Left cardiac atrium (tissue), 4 donors: ENCODE measurements at regions not wholly inside any gene's neighbourhood (a gene's known extent, or its start where the extent isn't known, plus 50 kb on each side); places are given as distances from the start of the nearest gene placed in this dataset.

ENCODE experiments used
- ATAC-seq, 2 donors: fragments of 200-7000 bp; cut with Tn5 transposase; one replicate each; pipeline ENCODE4 v1.9.1; 2020; ENCODE audit warnings: mild to moderate bottlenecking in 2 of 2, moderate library complexity in 2 of 2
- DNase-seq: peaks from one replicate; pipeline ENCODE4 v3.0.0-alpha.2; 2020
- intact Hi-C, 2 donors: fragments of 100-400 bp; cut with DNase I; formaldehyde crosslinking; loops; one replicate each; pipeline versions ENCODE4 v1.14.1 to v1.15.1; 2022 to 2023
- donor health status: DM: no; HTN: yes; CAD: no.
- donor health status: DM: no; HTN: yes; CAD: no; lungs with severe emphysema.
- donor health status: DM: yes; HTN: yes; CAD: no.
- donor health status: Dilated cardiomyopathy.

DNA sequence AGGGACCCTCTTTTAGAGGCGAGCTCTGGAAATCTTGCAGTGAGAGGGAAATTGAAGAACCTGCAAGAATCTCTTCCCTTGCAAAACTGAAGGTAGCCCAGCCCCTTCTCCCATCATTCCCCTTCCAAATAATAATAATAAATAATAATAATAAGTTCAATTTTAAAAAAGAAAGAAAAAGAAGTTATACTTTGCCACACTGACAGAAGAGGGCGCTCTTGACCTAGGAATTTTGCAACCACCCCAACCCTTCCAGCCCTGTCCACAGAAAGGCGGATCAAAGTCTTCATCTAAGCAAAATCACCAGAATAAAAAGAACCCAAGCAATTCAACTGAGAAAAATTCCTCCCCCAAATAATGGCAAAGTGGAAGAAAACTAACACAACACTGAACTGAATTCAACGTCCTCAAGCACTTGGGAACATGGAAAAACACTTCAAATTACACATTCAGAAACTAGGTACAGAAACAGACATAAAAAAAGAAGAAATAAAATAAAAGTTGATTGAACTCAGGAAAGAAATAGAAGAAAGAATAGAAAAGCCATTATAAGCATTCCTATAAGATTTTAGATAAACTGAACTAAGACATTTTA lies 98.9 kb upstream of the GLS start:
- DNase-seq (peak; percentile 34), ATAC-seq (peak; percentile 59 to 70)

DNA sequence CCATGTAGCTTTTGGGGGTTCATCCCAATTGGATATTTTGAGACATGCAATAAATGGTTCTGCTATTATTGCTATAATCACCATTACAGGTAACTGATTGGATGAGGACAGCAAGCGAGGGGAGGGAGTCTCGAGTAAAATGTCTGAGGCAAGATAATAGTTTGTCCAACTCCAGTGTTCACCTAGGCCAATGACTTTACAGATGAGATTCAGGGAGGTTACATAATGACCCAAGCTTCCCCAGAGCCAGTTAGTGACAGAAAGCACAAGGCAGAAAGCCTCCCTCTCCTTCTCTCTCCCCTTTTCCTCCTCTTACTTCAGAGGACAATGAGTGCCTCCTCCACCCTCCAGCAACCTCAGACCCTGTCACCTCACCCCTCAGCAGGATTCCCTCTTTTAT lies 98.4 kb upstream of the GLS start:
- ATAC-seq (no peak), DNase-seq (no peak)
- intact Hi-C loops, result no loop called here

More for the DNA sequence above, 98.9 kb upstream of the GLS start:
- intact Hi-C loops, result loop anchor here in 1 of 2 donors (2.0 kb wide), 1 partner anchor 249 kb away; no protein-coding TSS in a partner anchor

DNA sequence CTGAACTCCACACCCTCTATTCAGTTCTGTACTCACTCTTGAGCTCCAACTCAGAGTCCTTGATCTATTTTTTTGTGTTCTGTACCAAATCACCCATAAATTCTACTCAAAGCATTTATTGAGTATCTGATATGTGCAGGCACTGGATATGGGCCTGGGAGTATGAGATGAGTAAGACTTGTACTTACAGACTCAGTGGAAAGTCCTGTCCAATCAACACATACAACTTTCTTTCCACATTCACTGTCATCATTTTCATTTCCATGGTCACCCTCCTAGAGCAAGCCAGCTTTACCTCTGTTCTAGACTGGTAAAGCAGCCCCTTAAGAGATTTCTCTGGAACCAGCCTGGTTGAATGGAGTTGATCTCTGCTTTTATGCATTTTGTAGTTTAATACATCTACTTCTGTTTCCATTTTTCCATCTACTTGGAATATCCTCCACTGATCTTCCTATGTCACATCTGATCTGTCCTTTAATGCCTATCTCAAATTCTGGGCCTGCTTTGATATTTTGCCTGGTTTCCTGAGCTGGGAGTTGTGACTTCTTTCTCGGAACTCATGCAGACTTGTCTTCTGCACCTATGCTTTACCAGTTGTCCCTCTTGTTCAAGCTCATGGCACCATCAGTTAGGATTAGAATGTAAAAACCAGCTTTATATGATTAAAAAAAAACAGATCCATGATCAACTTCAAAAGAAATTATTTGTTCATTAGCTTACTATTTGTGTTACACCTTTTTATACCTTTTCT lies 96.9 kb upstream of the GLS start:
- ATAC-seq (no peak), DNase-seq (no peak)
- intact Hi-C loops, result no loop called here

DNA sequence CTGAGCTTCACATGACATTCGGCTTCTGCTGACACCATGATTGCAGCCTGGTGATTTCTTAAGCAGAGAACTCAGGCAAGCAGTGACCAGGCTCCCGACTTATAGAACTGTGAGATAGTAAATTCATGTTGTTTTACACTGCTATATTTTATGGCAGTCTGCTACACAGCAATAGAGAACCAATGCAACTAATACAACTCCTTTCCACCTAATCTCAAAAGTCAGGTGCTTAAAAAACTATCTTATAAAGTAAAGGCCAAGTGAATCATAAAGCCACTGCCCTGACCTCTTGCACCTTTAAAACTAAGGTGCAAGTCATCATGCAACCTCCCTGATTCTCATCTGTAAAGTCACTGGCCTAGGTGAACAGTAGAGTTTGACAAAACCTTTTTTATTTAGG lies 95.3 kb upstream of the GLS start:
- DNase-seq (no peak), ATAC-seq (no peak)
- intact Hi-C loops, result no loop called here

DNA sequence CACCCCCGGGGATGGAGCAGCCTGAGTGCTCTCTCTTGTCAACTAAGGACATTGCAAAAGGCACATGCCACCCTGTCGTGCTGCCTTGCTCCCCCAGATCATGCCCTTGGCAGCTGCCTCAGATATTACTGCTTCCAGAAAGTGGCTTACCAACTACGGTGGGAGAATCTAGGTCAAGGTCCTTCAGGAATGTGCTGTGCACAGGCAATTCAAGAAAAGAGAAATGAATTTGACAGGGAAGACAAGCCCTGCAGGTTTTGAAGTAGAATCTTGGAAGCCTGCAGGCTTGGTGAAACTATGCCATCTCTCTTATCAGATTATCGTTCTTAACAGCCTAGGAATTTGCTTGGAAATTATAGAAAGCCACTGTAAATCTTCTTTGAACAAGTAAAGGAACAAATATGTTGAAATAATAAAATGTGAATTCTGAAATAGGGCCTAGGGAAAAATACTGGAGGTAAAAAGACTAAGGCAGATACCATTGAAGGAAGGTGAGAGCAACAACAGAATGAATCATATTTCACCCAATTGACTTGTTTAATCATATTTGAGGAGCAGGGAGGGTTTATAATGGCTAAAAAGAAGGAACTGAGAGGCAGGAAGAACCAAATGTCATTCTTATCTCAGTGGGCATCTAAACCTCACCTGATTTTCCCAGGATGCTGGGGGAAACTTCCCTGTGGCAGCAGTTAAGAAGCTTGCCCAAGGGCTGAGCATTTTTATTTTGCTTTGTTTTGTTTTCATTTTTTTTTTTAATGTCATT lies 94.0 kb upstream of the GLS start:
- DNase-seq (no peak), ATAC-seq (peak; percentile 27 to 69)
- intact Hi-C loops, result no loop called here

DNA sequence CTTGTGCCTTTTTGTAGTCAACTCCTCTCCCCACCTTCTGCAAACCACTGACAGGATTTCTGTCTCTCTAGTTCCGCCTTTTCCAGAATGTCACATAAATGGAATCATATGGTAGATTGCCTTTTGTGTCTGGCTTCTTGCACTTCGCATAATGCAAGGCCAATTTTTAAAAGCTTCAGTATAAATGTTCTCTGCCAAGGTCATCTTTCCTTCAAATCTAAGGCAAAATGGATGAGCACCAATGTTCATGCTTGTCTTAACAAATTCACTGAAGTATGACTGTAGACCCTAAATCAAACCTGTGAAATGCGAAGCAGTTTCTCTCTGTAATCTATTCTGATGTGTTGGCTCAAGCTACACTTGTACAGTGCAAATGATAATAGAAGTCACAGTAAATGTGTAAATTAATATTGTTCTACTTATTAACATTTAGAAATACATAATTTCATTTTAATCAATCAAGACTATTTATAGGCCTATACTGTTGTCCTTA lies 92.8 kb upstream of the GLS start:
- no peak for DNase-seq
- intact Hi-C loops, result no loop called here
- no peak for ATAC-seq

DNA sequence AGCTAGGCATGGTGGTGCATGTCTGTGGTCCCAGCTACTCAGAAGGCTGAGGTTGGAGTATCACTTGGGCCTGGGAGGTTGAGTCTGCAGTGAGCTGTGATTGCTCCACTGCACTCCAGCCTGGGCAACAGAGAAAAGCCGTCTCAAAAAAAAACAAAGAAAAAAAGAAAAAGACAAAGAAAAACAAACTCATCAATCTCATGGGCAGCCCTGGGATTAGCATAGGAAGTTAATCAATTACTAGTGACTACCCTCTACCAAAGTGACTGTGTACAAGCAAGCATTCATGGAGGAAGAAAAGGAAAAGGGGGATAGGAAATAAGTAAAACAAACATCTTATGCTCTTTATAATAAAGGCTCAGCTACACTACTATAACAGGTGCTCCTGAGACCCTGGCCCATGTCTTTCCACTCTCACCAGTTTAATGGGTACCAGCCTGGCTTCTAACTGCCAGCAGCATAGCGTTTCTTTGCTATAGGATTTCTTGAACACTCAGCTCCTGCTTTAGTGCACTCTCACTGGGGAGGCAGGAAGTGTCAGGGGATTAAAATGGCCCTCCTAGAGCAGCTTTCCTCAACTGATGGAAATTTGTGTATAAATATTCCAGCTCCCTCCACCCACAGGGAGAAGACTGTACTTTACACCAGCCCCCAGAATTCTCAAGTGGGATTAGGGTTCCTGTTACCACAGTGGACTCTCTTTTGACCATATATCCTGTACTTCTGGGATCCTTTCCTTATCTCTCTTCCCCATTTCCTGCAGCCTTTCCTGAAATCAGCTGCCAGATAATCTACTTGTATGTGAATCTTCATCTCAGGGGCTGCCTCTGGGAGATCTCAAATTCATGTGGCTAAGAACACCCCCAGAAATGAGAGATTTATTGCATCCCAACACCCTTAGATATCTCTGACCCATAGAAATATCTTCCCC lies 91.3 kb upstream of the GLS start:
- intact Hi-C loops, result no loop called here
- no peak for DNase-seq
- ATAC-seq, result no peak

DNA sequence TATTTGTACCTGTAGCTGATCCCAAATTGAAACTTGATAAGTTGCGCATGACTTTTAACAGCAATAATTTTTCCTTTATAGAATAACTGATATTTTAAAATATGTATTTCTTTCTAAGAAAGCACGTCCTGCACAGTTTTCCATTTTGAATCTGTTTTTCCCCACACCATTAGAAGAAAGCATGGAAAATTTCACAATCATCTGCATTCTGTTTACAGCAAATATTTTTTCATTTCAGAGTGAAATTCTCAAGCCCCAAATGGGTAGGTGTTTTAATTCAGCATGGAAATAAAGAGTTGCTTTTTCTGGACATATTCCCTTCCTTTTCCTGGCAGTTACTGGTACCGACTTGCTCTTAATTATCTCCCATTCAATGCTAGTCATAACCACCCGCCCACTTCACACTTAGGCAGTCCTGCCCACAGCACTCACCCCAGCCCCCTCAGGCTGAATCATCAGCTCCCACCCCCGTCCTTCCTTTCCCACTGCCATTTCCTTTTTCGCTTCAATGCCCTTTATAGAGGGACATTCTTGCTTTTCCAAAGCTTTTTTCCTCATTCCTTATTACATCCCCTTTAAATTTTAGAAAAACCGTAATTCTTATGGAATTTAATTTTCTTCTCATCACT lies 89.2 kb upstream of the GLS start:
- DNase-seq (peak; percentile 85), ATAC-seq (peak; percentile 85 to 98)
- intact Hi-C loops, result no loop called here

DNA sequence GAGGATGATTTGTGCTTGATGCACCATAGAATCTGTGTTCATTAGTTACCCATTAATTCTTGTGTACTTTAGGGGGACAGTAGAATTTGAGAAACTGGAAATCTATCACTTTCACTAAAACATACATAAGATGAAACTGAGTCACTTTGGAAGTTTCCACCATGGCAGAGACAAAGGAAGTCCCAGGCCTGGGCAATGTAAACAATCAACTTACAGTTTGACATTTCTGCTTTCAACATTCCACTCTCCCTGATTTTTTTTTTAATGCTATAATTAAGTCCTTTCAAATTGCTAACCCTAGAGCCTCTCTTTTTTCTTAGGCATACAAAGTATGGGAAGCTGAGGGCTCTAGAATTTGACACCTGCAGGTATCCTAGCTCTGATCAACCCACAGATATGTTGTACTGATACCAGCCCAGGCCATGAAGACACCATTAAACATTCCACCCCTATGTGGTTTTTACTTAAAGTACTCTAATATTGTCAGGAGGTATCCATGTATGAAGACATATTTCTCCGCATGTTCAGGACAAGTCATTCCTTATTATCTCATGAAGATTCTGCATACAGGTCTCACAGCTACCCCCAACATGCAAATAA lies 88.5 kb upstream of the GLS start:
- no peak for DNase-seq
- no peak for ATAC-seq
- intact Hi-C loops, result no loop called here

DNA sequence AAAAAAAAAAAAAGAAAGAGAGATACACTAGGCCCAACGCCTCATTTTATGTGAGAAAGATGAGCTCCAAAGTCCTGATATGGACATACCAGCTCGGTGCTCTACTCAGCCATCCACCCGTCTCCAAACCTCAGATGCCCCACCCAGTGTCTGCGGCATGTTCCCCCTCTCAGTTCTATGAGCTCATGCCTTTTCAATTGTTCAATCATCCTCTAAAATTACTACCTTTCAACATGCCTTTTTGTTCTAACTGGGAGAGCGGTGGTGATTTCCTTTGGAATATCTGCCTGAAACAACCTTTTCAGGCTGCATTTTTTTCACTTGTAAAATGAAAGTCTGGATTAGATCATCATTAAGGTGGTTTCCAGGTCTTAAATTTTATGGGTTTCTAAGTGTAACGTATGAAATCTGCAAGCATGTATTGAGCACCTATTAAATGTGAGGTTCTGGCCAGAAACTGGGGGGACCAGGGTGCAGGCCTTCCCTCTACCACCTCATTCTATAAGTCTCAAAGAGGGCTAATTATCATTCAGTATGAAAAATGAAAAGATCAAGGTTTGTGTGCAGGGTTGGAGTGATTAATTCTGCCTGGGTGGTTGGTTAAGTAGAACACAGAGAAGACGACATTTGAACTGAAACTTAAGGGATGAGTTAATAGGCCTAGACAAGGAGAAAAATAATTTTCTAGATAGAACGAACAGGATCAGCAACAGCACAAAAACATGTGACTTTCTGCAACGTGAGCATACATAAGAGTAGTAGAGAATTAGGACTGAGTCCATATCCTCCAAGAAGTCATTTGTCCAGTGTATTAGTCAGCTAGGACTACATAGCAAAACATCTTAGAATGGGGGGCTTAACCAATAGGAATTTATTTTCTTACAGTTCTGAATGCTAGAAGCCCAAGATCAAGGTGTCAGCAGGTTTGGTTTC lies 87.4 kb upstream of the GLS start:
- ATAC-seq (peak in 1 of 2 donors; percentile 58), DNase-seq (no peak)
- intact Hi-C loops, result no loop called here

DNA sequence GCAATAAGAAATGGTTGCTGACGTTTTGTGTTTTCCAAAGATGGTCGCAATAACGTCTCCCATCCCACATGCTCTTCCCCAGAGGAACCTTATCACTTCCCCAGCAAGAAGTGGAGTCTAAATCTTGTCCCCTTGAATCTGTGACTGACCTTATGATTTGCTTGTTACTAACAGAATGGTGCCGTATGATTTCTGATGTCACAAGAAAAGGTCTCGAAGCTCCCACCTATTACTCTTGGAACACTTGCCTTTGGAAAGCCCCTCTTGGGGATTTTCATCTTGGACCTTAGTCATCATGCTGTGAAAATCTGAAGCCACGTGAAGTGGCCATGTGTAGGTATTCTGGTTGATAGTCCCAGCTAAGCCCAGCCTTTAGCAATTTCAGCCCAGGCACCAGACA lies 86.2 kb upstream of the GLS start:
- intact Hi-C loops, result no loop called here
- no peak for ATAC-seq
- DNase-seq, result no peak

DNA sequence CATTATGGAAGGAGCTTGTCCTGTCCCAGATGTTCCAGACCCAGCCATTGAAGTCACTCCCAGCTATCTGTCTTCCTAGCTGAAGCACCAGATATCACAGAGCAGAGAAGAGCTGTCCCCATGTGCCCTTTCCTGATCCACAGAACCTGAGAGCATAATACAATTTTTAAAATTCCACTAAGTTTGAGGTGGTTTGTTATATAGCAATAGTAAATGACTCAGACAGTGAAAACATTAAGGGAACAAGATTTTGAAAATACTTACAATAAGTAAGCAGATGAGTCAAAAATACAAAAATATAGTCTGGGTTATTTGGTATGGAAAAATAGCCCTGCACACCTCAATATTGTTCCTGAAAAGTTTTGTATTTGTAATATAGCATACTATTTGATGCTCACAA lies 85.8 kb upstream of the GLS start:
- ATAC-seq, result no peak
- intact Hi-C loops, result no loop called here
- DNase-seq, result no peak

DNA sequence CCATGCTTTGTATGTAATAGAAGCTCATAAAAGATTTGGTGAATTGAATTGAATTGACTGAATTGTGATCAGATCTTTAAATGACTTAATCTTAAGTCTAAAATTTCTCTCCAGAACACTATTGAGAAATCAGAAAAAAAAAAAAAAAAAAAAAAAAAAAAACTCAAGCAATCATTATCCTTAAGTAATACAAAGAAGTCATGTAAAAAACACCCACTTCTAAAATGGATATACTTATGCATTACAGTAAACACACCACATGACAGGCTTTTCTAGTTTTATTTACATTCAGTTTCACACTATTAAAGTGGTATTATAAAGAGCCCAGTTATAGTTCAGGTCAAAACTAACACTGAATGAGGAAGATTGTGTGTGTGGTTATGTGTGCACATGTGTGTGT lies 84.9 kb upstream of the GLS start:
- ATAC-seq (no peak), DNase-seq (no peak)
- intact Hi-C loops, result no loop called here

DNA sequence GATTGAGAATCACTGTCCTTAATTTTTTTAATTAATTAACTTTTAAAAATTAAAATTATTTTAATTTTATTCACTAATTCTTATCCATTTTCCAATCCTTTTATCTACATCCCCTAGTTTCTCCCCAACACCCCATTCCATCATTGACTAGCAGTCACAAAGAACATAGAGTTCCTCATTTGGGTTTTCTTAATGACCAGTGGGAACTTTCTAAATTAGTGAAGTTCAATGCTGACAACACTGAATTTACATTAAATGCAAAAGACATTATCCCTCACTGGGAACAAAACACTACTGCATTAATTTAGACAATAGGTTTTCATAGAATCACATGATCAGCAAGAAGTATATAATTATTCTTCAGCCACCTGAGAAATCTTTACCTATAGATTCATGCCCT lies 80.6 kb upstream of the GLS start:
- intact Hi-C loops, result loop anchor here in 1 of 2 donors (10.0 kb wide), 2 partner anchors 275 to 455 kb away; partner anchors contain the start of gene INPP1
- ATAC-seq (no peak), DNase-seq (no peak)

DNA sequence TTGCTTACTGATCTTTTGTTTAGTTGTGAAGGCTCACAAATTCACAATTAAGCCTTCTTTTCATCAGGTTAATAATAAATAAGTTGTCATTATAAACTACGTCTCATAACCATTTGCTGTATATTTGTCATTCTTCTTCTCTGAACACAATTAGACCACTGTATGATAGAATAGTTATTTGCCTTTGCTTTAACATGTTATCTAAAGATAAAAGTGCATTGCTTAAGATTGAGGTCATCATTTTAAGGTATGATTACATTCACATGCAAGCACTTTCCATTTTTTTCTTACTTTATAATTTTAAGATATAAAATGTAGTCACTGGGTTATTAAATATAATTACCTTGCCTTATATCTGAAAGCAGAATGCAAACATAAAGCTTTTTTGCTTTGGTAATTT lies 80.1 kb upstream of the GLS start:
- intact Hi-C loops, result loop anchor here in 1 of 2 donors (10.0 kb wide), 2 partner anchors 276 to 456 kb away; partner anchors contain the start of gene INPP1
- DNase-seq (no peak), ATAC-seq (no peak)

DNA sequence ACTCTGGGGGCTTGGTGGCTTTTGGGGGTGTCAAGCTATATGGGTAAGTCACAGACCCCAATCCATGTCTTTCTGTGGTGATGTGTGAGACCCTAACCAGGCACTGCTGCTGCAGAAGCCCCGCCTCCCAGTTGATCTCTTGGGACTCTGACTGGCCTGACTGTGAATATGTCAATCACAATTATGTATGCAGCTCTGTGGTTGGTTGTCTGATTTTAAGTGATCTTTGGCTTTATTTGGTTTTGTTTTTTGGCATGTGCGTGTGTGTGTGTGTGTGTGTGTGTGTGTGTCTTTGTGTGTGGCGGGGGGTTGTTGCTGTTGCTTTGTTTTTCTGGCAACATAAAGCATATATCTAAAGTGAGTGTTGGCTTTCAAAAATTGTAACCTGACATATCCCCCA lies 78.5 kb upstream of the GLS start:
- intact Hi-C loops, result loop anchor here in 1 of 2 donors (10.0 kb wide), 2 partner anchors 277 to 457 kb away; partner anchors contain the start of gene INPP1
- peak in 1 of 2 donors; percentile 43 for ATAC-seq
- no peak for DNase-seq

DNA sequence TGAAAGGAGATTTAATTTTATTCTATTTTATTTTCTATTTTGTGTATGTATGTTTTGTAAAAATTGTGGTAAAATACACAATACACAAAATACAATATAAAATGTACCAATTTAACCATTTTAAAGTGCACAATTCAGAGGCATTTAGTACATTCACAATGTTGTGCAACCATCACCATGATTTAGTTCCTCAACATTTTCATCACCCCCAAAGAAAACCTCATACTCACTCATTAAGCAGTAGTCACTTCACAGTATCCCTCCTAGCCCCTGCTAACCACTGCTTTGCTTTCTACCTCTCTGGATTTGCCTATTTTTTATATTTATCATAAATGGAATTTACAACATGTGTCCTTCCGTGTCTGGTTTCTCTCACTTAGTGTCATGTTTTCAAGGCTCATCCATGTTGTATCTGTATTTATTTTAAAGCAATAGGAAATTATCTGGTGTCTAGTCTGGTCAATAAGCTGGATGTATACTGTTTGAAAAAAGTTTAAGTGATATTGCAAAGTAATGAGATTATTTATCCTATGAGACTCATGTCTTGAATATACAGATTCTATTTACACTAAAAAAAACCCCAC lies 77.9 kb upstream of the GLS start:
- no peak for ATAC-seq
- intact Hi-C loops, result loop anchor here in 1 of 2 donors (10.0 kb wide), 2 partner anchors 278 to 458 kb away; partner anchors contain the start of gene INPP1
- DNase-seq, result no peak
